Neuron (in vitro differentiated cells): ENCODE measurements at regions not wholly inside any gene's neighbourhood (a gene's known extent, or its start where the extent isn't known, plus 50 kb on each side); places are given as distances from the start of the nearest gene placed in this dataset.

ENCODE experiments used
- H2AFZ ChIP-seq: one replicate; pipeline ENCODE4 v1.6.1; 2013; ENCODE audit warnings: low read depth, mild to moderate bottlenecking, inconsistent platforms, low read length, moderate library complexity
- H3K27me3 ChIP-seq: one replicate; pipeline ENCODE4 v1.6.1; 2013; ENCODE audit warnings: low read length; ENCODE audit not compliant: insufficient read depth
- H3K36me3 ChIP-seq: one replicate; pipeline ENCODE4 v1.6.1; 2013; ENCODE audit warnings: low read length; ENCODE audit not compliant: insufficient read depth
- H3K4me1 ChIP-seq: one replicate; pipeline ENCODE4 v1.6.1; 2013; ENCODE audit warnings: low read length; ENCODE audit not compliant: insufficient read depth
- H3K4me3 ChIP-seq: 2 replicates; pipeline ENCODE4 v1.5.1; 2013; ENCODE audit warnings: mild to moderate bottlenecking, low read length, moderate library complexity
- H3K9me3 ChIP-seq: one replicate; pipeline ENCODE4 v1.6.1; 2013; ENCODE audit warnings: low read length

DNA sequence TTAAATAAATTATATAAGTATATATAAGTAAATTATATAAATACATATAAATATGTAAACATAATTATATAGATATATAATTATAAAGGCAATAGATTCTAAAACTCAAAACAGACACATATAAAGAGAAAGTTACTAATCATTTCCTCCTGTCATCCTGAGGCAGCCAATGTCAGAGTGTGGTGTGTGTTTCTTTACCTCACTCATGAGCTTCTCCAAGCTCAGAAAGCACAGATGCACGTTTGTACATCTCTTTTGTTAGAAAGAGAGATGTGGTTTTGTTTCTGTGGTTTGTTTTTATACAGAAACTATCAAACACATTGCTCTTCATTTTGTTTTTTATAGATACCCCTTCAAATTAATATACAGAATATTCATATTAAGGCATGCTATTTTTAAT is 594.8 kb downstream of the USP25 start:
- H3K27me3 ChIP-seq = no peaks in the 10 kb centered on the region
- peaks cover 3% of the 10 kb centered on the region for H3K36me3 ChIP-seq
- H3K4me1 ChIP-seq = peaks cover 15% of the 10 kb centered on the region
- no peaks in the 10 kb centered on the region for H3K9me3 ChIP-seq
- H3K4me3 ChIP-seq = no peak overlapping the region
- H2AFZ ChIP-seq = no peak overlapping the region

DNA sequence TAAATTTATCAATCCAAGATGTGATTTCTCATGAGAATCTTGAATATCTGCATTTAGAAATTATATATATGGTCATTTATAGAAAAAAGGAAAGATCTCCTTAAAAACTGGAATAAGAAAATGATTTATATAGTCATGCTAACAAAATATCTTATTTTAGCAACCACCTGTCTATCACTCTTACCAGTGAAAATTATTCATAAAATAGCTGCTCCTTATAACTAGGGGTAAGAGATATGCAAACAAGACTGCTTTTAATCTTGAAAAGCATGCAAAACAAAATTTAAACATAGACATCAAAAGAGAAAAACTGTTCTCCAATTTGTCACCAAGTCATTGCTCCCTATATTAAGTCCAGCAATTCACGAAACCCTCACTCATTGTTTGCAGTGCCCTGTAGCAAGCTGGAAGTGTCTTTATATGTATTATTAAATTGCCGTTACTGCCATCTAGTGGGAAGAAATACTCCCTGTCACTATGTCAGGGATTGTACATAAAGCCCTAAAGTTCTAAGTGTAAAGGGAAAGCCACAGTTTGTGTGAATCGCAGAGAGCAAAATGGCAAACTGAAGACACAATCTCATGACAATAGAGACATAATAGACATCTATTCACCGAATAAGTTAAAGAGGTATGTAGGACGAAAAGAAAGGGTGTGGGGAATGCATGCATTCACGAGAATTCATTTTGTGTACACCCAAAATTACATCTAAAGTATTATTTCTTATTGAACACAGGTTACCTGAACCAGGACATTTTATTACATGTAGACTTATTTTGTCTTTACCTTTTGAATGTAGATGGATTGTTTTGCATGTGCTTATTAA is 600.5 kb downstream of the USP25 start:
- Histone ChIP-seq H3K4me3 (no peak overlapping the region), H3K4me1 (peaks cover 26% of the 10 kb centered on the region), H3K27me3 (no peaks in the 10 kb centered on the region)

DNA sequence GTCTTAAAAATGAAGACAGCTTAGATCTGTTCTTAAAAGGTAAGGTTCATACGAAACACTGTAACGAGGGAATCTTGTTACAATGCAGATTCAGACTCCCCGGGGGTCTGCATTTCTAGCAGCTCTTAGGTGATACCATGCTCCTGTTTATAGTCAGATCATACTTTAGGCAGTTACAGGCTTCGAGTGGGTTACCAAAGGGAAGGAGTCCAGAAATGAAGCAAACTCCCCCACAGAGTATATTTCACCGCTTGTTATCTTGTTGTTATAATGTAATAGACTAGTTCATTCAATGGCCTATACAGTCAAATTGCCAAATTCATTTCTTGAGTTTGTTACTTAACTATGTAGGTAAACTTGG is 601.1 kb downstream of the USP25 start:
- Histone ChIP-seq H3K4me1 (peaks cover 26% of the 10 kb centered on the region), H2AFZ (no peak overlapping the region), H3K4me3 (no peak overlapping the region), H3K27me3 (no peaks in the 10 kb centered on the region), H3K9me3 (peaks cover 4% of the 10 kb centered on the region), H3K36me3 (peaks cover 6% of the 10 kb centered on the region)

More for the DNA sequence above, 600.5 kb downstream of the USP25 start:
- Histone ChIP-seq H3K9me3 (peaks cover 4% of the 10 kb centered on the region), H3K36me3 (peaks cover 6% of the 10 kb centered on the region), H2AFZ (no peak overlapping the region)

DNA sequence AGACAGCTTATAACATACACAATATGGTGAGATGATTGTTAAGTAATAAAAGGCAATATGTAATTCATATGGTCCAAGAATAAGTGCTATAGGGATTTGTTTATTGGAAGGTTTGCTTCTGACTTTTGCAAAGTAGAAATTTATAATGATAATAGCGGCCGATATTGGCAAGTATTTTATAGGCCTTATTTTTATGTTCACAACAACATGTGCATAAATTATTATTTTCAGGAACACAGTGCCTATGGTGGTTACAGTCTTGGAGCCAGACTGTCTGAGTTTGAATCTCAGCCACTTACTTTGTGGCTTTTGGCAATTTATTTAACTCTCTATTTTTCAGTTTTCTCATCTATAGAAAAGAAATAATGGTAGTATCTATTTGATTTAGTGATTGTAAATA is 607.5 kb downstream of the USP25 start:
- no peaks in the 10 kb centered on the region for H3K27me3 ChIP-seq
- no peaks in the 10 kb centered on the region for H3K4me1 ChIP-seq
- peaks cover 6% of the 10 kb centered on the region for H3K9me3 ChIP-seq
- peaks cover 10% of the 10 kb centered on the region for H3K36me3 ChIP-seq
- H2AFZ ChIP-seq = no peak overlapping the region
- H3K4me3 ChIP-seq = no peak overlapping the region

DNA sequence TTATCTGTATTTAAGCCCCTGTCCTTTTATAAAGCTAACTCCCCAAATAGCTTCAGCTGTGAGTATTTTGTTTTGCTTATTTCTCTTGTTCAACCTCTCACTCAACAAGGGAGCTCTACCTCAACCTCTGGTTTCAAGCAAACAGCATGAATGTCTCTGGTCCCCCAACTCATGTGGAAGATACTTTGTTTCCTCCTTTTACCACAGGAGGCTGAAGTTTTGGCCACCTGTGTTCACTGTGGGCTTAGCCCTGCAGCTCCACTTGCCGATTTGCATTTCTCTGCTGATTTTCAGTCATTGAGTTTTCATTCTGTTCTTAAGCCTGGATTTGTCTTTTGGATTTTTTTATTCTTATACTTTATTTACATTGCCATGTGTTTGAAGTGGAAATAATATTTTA is 613.1 kb downstream of the USP25 start:
- Histone ChIP-seq H3K4me1 (no peaks in the 10 kb centered on the region), H2AFZ (no peak overlapping the region), H3K27me3 (no peaks in the 10 kb centered on the region), H3K9me3 (peaks cover 2% of the 10 kb centered on the region), H3K36me3 (peaks cover 4% of the 10 kb centered on the region), H3K4me3 (no peak overlapping the region)

DNA sequence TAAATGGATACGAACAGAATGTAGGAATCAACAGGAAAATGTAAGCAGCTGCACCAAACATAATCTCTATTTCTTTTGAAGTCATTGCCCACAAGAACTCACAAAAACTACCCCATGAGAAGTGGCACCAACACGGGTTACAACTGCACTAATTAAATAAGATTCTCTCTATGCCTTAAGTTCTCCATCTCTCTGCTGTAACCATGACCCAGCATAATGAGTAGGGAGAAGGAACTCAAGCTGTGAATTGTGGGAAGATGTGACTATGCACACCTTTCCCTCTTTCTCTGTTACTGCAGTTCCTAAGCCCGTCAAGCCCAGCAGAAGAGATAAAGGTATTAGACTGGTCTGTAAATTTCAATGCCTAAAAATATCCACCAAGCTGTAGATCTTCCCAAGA is 614.0 kb downstream of the USP25 start:
- H3K4me3 ChIP-seq = no peak overlapping the region
- no peaks in the 10 kb centered on the region for H3K27me3 ChIP-seq
- peaks cover 2% of the 10 kb centered on the region for H3K9me3 ChIP-seq
- peaks cover 4% of the 10 kb centered on the region for H3K36me3 ChIP-seq
- H2AFZ ChIP-seq = no peak overlapping the region
- no peaks in the 10 kb centered on the region for H3K4me1 ChIP-seq

DNA sequence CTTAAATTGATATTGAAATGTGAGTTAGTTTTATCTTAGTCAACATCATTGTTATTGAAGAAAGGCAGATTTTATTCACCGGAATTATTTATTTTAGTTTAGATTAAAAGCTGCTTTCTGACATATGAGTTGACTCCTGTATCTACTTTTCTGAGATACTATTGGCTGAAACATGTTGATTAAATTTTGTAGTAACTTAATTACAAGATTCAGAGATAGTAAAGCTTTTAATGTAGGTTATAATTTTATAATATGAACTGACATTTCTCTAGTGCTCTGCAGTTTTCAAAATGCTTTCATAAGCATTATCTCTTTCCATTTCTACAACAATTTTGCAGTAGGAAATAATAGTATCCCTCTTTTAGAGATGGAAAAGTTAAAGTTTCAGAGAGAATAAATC is 616.0 kb downstream of the USP25 start:
- H3K9me3 ChIP-seq = peaks cover 2% of the 10 kb centered on the region
- no peak overlapping the region for H3K4me3 ChIP-seq
- H3K27me3 ChIP-seq = no peaks in the 10 kb centered on the region
- H3K4me1 ChIP-seq = no peaks in the 10 kb centered on the region
- no peak overlapping the region for H2AFZ ChIP-seq
- no peaks in the 10 kb centered on the region for H3K36me3 ChIP-seq

DNA sequence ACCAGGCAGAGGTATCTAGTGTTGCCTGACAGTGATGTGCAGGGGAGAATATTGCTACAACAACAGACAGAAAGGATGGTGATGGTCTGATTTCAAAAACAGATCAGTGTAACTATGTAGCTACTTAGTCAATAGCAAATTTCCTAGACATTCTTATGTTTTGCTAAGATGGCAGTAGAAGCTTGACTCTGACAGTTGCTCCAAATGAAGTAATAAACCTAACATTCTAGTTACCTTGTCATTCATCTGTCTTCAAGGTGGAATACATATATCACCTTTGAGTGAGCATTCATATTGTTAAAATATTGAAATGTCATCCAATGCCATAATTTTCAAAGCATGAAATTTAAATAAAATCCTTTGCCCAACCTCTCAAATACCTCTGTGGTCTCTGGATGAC is 617.4 kb downstream of the USP25 start:
- Histone ChIP-seq H3K9me3 (peaks cover 10% of the 10 kb centered on the region), H3K4me1 (no peaks in the 10 kb centered on the region), H3K27me3 (no peaks in the 10 kb centered on the region), H2AFZ (no peak overlapping the region), H3K4me3 (no peak overlapping the region), H3K36me3 (no peaks in the 10 kb centered on the region)

DNA sequence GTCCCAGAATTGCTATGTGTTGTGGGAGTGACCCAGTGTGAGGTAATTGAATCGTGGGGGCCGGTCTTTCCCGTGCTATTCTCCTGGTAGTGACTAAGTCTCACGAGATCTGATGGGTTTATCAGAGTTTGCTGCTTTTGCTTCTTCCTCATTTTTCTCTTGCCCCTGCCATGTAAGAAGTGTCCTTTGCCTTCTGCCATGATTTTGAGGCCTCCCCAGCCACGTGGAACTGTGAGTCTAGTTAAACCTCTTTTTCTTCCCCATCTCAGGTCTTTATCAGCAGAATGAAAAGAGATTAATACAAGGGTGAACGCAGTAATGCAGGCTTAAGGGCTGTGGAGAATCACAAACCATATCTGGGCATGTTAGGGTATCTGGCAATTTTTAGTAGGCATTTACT is 624.0 kb downstream of the USP25 start:
- Histone ChIP-seq H3K27me3 (no peaks in the 10 kb centered on the region), H3K9me3 (peaks cover 8% of the 10 kb centered on the region), H3K4me3 (no peak overlapping the region), H3K4me1 (no peaks in the 10 kb centered on the region), H2AFZ (no peak overlapping the region), H3K36me3 (peaks cover 2% of the 10 kb centered on the region)

DNA sequence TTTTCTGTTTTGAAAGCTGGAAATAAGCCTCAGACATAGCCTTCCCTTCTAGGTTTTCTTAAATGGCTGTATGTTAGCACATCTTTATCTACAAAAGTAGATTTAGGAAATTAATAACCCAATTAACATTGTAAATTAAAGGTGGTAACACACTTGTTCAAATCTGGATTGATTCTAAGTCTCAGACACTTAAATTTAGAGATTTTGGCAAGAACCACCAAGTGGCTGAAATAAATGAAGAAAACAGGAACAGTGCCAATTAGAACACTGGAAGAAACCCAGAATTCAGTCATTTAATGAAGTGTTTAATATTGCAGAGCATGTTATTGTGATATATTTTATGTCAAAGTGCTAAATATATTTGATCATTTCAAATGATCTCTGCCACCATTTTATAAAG is 628.2 kb downstream of the USP25 start:
- H3K9me3 ChIP-seq = no peaks in the 10 kb centered on the region
- H3K27me3 ChIP-seq = no peaks in the 10 kb centered on the region
- no peaks in the 10 kb centered on the region for H3K36me3 ChIP-seq
- H2AFZ ChIP-seq = no peak overlapping the region
- no peak overlapping the region for H3K4me3 ChIP-seq
- H3K4me1 ChIP-seq = no peaks in the 10 kb centered on the region

DNA sequence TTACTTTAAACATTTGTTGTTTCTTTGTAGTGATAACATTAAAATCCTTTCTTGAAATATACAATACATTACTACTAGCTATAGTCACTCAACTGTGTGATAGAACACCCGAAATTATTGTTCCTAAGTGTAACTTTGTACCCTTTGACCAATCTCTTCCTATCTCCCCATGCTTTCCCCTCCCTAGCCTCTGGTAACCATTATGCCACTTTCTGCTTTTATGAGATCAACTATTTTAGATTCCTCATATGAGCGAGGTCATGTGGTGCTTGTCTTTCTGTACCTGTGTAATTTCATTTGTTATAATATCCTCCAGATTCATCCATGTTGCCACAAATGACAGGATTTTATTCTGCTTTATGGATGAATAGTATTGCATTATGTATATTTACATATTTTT is 629.0 kb downstream of the USP25 start:
- Histone ChIP-seq H3K9me3 (no peaks in the 10 kb centered on the region), H2AFZ (no peak overlapping the region), H3K4me3 (no peak overlapping the region), H3K36me3 (no peaks in the 10 kb centered on the region), H3K27me3 (no peaks in the 10 kb centered on the region), H3K4me1 (no peaks in the 10 kb centered on the region)

DNA sequence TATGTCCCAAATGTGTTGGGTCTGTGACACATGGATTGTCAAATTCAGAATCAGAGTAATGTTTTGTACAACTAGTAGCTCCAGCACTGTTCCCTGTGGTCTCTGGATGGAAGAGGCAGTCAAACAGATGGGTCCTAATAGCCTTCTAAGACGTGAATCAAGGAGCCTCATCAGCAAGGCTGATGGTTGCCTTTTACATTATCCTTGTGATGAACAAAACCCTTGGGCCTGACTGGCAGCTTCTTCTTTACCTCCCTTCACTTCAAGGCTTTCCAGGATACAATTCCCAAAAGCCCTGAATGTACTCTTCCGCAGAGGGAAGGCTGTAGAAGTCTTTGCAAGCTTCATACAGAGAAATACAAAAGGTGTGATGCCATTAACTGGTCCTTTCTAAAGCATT is 633.3 kb downstream of the USP25 start:
- H3K36me3 ChIP-seq = no peaks in the 10 kb centered on the region
- H3K4me1 ChIP-seq = no peaks in the 10 kb centered on the region
- no peak overlapping the region for H3K4me3 ChIP-seq
- H3K9me3 ChIP-seq = no peaks in the 10 kb centered on the region
- H3K27me3 ChIP-seq = no peaks in the 10 kb centered on the region
- no peak overlapping the region for H2AFZ ChIP-seq

DNA sequence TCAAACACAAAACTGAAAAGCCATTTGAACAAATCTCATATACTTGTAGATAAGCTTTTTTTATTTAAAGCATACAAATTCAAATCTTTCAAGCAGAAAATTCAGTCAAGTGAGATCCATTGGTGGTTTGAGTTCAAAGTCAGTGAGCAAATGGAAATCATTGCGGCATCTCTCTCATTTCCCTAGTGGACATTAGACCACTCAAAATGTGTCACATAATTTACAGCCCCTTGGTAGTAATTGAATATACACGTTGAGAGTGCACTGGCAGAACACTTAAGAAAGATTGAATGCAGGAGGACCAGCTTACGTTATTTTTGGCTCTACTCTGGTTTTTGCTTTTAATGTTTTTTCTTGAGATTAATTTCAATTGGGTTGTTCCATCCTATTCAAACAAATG is 633.7 kb downstream of the USP25 start:
- H3K9me3 ChIP-seq = no peaks in the 10 kb centered on the region
- H2AFZ ChIP-seq = no peak overlapping the region
- H3K4me1 ChIP-seq = no peaks in the 10 kb centered on the region
- no peak overlapping the region for H3K4me3 ChIP-seq
- no peaks in the 10 kb centered on the region for H3K27me3 ChIP-seq
- no peaks in the 10 kb centered on the region for H3K36me3 ChIP-seq

DNA sequence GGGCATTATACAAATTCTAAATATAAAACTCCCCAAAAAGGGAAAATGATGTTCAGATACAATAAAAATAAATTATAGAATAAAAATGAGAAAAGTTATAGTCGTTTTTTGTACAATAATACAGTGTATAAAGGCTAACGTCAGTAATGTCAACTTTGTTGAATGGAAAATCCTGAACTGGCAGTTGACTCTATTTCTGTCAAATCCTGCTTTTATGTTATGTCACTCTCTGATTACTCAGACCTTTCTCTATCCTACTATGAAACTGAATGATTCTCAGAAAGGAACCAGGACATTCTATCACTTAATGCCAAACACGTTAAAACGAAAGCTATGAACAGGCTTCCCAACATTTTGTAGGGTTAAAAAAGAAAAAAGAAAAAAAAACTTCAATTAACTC is 636.4 kb downstream of the USP25 start:
- Histone ChIP-seq H3K27me3 (no peaks in the 10 kb centered on the region), H2AFZ (no peak overlapping the region), H3K36me3 (peaks cover 3% of the 10 kb centered on the region), H3K4me1 (no peaks in the 10 kb centered on the region), H3K4me3 (no peak overlapping the region), H3K9me3 (no peaks in the 10 kb centered on the region)
